Activated naive CD4-positive, alpha-beta T cell treated with Interleukin-2 at 50 U/mL for 16 hours (primary cell): ENCODE measurements at regions not wholly inside any gene's neighbourhood (a gene's known extent, or its start where the extent isn't known, plus 50 kb on each side); places are given as distances from the start of the nearest gene placed in this dataset.

Source experiments
- DNase-seq: peaks from one replicate; pipeline ENCODE4 v3.0.0-alpha.2; 2020

DNA sequence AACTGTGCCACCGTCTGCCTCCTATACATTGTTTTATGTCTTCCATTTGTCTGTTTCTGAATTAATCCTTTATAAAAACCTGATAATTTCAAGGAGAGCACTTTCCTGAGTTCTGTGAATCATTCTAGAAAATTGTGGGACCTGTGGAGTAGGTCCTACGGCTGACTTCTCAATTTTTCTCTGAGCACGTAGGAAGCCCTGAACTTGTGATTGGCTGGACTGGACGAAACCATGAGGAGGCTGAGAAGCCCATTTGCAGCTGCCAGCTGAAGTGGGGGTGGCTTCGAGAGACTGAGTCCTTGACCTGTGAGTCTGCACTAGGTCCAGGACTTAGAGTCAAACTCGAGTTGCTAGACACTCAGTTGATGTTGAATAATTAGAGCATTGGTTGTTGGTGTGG is 277.1 kb upstream of the NCAM2 start:
- no peak for DNase-seq

DNA sequence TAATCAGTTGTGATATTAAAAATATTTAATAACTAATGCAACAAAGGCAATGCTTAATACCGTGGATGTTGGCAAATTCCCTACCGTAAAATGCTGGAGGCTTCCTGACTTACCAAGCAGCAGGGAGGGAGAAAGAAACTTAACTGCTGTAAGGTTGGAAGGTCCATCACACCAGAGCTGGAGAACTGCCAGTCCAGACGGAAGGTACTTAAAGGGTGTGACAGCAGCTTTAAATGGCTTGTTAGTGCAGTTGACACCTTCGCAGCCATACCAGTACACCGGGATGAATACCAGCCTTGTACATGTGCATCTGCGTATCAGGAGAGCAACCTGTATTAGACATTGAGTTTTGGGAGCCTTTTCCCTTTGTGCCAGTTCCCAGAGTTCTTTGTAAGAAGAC is 269.5 kb upstream of the NCAM2 start:
- DNase-seq: no peak

DNA sequence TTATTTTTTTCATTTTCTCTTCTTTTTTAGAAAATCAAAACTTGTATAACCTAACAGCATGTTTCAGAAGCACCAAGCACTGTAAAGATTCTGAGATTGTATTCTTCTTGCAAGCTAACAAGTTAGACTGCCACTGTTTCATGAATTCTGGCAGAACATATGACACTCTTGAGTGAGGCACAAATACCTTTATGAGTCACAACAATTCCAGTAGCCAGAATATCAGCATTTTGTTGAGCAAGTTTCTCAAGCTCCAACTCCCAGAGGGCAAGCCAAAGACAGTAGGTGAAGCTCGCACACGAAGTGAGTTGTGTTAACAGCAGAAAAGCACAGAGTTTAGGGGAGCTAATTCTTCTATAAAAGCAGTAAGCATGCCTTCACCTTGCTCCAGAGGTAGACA is 268.8 kb upstream of the NCAM2 start:
- no peak for DNase-seq

DNA sequence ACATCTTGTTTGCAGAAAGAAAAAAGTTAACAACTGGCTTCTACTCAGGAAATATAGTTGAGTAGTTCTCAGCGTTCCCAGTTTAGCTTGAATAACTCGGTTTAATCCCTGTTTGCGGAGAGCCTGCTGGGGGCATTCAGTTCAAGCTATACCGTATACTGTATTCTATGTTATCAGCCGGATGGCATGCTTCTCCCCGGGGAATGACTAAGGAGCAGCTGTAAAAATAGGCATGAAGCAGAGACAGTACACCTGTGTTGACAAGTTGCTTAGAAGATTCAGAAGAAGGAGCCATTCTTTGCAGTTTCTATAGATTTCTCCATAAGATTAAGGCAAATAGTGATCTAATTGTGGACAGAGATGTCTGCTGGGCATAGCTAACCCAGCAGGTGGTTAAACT is 267.8 kb upstream of the NCAM2 start:
- DNase-seq: no peak

DNA sequence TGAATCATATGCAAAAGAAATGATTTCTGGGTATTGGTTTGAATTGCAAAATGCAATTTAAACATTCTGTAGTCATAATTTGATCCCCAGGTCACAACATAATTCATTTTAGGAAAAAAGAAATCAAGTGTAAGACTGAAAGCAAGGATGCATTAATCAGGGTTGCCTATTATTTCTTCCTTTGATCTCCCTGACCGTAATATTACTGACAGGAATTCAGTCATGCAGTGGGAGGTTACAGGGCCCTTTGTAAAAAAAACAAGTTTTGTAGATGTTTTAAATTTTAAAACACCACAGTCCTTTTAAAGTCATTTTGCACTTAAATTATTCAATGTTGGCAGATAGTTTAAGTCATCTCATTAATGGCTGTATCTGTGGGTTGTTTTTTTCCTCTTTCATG is 263.0 kb upstream of the NCAM2 start:
- DNase-seq: no peak

DNA sequence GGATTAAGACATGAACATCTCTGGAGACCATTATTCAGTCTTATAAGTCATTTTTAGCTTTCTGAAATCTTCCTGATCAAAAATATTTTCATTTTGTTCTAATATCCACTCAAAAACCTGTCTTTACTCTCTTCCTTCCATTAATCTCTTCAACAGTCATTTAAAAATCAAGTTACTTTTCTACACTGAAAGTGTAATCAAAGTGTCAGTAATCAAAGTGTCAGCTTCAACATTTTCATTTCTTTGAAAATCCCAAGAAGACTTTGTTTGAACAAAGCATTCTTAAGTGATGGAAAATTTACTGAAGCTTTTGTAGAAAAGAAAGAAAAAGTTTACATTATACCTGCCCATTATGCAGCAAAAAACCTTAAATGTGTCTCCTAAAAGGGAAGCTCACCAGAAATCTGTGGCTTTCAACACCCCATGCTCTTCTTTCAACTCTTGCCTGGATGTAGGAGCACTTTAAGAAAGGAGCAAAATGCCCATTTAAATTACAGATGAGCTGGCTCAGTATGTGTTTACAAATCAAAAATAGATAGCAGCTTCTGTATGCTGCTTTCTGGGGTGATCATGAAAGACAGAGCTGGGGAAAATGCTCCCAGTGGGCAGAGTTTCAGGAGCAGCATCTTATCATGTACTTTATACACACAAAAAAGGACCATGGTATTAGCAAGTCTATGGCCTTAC is 260.8 kb upstream of the NCAM2 start:
- no peak for DNase-seq

DNA sequence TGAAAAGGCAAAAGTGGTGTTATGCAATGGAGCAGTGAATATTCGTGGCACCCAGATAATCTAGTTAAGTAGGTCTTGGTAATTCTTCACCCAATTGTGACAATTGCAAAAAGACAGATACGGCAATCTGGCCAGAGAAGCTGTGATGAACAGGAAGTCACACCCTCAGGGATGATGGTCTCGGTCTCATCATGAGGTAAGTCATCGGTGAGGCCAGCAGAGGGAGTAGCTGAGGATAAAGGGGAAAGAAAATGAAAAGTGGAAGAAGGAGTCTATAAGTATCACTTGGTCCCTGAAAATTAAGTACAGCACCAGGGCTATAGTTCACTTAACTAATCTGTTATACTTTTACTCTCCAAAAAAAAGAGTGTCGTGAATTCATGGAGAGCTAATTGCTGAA is 258.8 kb upstream of the NCAM2 start:
- no peak for DNase-seq

DNA sequence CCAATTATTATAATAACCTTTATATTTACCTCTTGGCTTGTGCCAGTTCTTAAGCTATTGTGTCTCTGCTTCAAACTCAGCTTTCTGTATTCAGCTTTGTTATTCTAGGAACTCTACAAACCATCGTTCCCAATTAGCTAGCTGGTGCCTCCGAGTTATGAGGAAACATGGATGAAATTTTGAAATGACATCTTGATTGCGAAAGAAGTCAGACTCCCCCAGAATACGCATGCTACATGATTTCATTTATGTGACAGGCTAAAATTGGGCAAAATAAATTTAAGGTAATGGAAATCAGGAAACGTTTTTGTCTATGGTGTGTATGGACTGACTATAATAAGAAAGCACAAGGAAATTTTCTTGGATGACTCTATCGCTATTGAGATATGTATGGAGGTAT is 256.8 kb upstream of the NCAM2 start:
- no peak for DNase-seq

DNA sequence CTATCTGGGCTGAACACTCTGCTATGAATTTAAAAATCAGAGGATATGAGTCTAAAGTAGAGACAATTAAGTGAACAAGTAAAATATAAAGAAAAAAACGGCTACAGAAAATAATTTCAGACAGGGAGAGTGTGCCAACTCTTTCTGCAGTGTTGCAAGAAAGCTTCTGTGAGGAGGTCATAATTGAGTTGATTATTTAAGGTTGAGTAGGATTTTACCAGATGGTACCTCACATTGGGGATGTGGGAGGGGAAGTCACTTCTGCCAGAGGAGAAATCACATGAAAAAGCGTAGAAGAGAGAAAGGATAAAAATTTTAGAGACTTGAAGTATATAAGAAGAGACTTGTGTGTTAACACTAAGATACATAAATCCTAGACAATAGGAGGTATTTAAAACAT is 238.0 kb upstream of the NCAM2 start:
- DNase-seq: no peak

DNA sequence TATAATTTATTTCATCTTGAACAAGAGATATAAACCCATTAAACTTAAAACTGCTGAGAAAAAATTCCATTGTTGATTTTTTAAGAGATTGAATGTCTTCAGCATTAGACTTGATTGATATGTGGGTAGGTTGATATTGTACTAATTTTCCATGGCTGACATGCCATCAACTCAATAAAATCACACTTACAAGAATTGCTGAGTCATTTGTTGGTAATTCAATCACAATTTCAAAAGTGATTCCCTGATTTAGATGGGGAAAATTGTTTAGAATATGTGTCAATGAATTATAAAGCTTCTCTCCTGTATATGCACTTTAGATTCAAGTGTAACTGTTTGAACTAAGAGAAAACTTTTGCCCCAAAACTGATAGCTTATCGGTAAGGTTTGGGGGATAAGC is 223.5 kb upstream of the NCAM2 start:
- no peak for DNase-seq

DNA sequence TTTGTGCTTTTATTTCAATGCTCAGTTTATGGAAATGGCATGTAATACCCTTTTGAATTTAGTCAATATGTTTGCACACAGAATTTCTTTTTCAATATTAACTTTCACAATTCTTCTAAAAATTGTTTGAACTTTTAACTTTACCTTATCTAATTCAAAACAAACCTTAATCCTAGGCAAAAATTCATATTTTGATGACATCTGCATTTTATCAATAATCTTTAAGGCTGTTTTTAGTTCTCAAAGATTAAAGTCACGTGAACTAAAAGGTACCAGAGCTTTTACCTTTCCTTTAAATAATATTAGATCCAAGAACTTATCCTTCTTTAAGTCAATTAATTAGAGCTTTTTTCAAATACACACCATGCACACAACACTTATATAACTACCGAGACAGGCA is 218.9 kb upstream of the NCAM2 start:
- no peak for DNase-seq

DNA sequence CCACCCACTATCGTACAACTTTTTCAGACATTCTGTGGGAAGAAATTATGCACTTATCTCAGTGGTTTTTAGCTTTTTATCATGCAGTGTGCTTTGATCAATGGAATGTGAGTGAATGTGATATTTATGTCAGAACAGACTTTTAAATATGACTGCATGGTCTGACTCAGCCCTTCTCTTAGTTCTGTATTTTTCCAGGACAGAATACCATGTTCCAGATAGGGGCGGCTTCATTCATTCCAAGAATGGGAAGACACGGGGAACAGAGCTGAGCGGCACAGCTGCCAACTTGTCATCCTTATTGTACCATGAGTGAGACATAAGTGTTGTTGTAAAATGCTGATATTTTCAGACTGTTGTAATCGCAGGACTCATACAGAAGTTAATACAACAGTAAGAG is 214.6 kb upstream of the NCAM2 start:
- DNase-seq: no peak

DNA sequence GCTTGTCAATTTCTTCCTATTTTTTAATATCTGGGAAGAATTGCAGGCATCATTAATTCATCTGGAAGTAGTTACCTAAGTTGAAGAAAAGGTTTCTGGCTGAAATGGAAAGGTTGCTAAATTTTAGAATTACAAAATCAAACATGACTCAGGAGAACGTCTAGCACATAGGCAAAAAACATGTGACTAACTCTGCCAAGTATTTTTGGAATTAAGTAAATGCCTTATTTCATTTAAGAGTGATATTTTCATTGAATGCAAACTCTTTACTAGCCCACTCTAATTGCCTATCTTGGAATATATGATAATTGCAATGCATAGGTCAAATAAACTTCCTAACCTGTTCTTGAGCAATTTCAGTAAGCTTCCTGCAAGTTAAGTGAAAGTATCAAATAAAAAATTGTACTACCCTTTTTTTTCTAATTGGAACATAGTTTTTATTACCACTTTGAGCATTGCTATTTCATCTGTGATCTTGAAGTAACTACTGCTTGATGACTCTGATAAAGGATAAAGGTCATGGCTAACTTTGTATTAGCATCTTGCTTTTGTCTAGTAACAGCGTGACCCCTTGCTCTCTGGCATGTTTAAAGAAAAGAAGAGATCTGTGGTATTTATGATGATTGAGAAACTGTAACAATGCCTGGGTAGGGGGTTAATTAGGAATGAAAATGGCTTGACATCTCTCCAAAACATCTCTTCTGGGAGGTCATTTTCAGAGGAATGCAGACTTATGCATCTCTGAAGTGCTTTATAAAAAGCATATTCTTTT is 208.3 kb upstream of the NCAM2 start:
- no peak for DNase-seq

DNA sequence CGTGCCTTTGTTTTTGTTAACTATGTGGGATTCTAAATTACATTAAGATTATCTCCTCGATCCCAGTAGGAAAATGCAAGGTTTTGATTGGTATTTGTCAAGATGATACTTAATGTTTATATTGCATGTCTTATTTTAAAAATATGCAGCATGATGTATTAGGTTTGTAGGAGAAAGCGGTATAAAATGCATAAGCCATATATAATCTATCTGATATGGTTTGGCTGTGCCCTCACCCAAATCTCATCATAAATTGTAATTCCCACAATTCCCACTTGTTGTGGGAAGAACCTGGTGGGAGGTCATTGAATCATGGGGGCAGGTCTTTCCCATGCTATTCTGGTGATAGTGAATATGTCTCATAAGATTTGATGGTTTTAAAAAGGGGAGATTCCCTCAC is 198.1 kb upstream of the NCAM2 start:
- no peak for DNase-seq

DNA sequence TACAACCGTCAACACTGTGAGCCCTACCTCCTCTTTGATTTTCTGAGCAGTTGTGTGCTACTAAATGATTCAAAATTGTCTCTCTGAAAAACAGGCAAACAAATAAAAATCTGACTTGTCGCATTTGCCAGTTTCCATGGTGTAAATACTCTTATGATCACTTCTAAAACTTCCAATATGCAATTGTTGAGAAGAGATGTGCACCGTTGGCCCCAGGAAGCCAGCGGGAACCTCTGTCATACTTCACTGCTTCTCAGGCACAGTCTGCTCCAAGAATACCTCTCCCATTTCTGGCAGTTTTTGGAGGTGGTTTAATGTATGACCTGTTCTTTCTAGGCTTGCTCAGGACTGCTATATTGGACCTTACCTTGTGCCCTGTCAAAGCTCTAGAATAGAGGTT is 196.0 kb upstream of the NCAM2 start:
- no peak for DNase-seq

DNA sequence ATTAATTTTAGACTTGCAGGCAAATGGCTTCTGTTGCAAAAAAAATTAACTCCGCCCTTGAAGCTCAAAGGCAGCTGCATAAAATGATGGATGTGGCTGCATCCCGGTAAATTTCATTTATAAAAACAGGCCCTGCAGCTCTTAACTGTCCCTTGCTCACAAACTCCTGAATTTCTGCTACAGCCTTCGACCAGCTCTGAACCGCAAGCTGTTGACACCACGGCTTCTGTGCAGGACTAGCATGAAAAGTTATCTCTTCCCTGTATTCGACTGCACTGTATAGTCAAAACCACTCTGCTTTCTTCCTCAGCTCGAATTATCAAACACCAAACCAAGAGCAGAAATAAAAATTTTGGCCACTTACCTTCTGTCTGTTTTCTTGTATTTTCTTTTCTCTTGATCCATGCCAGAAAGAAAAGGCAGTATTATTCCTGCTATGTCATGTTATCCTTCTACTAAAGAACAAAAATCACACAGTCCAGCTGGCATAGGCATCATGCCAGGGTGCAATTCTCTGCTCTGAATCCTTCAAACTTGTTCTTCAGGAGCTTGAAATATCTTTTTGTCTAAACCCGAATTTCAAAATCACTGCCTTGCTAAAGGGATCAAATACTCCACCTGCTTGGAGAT is 195.5 kb upstream of the NCAM2 start:
- DNase-seq: no peak

DNA sequence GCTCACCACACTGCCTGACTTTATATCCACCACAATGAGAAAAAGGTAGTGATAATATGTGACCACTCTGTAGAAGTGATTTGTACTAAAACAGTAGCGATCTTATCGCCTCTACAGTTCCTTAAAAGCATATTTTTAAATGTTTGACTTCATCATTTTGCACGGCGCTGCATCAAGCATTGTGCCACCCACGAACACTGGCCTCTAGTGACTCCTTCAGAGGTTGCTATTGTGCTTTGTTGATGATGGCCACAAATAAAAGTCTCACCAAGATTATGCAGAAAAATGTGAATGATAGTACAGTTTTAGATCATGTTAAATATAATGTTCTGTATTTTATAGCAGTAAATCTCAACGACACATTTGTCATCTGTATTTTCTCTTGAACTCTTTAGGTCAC is 186.5 kb upstream of the NCAM2 start:
- no peak for DNase-seq

DNA sequence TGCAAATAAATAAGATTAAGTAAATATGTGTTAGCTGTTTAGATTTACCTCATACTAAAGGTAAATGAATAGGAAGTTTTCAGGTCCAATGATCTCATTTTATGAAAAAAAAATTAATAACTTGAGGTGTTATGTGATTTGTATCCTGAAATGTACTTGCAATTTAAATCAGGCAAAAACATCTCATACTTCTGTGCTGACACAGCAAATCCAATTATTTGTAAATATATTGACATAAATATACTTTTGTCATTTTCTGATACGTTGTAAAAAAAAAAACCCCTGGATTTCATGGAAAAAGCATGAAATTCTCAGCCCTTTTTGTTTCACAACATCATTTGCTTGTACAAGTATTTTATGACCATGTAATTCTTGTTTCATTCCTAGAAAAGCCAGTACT is 184.1 kb upstream of the NCAM2 start:
- no peak for DNase-seq

DNA sequence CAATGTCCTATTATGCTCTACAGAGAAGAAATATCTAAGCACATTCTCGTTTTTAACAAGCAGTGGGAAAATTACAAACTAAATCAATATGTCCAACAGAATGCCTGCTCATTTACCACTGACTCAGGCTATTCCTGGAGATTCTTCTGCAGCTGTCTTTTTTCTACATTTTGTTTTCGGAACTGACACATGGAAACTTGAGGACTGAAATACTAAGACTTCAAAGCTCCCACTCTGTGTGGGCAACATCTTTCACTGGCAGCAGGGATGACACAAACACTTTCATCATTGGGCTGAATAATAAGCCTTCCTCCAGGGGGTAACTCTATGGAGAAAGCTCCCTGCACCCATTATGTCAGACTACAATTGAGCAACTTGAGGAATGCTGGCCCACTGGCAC is 175.5 kb upstream of the NCAM2 start:
- DNase-seq: no peak

DNA sequence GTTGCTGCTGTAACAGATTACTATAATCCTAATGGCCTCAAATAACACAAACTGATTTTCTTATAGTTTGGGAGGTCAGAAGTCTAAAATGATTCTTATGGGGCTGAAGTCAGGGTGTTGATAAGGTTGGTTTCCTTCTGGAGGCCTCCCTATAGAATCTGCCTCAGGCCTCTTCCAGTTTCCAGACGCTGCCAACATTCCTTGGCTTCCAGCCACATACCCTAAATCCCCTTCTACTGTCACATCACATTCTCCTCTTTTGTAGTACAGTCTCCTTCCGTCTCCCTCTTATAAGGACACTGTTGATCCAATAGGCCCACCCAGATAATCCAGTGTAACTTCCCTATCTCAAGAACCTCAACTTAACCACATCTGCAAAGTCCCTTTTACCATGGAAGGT is 145.3 kb upstream of the NCAM2 start:
- no peak for DNase-seq

DNA sequence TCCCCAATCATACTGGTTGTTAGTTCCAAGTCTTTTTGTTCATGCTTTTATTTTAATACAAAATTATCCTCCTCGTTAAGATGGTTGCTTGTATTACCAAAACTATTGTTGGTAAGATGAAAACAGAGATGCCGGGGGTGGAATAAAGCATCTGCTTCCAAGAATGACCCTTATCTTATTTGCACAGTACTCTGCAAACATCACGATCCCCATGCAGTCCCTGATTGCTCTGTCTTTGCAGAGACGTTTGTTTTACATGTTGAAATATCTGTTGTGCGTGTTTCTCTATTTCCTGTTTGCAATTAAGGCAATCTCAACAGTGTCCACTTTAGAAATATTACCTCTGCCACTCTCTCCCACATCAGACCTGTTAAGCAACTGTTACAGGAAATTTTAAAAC is 141.3 kb upstream of the NCAM2 start:
- DNase-seq: no peak

DNA sequence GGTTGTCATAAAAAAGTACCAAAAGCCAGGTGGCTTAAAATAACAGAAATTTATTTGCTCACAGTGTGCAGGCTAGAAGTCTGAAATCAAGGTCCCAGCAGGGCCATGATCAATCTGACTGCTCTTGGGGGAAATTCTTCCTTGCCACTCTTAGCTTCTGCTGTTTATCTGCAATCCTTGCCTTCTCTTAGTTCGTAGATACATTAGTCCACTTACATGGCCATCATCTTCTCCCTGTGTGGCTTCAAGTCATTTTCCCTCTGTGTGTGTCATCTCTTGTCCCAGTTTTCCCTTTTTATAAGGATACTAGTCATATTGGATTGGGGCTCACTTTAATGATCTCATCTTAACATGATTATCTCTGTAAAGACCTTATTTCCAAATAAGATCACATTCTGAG is 124.0 kb upstream of the NCAM2 start:
- no peak for DNase-seq

DNA sequence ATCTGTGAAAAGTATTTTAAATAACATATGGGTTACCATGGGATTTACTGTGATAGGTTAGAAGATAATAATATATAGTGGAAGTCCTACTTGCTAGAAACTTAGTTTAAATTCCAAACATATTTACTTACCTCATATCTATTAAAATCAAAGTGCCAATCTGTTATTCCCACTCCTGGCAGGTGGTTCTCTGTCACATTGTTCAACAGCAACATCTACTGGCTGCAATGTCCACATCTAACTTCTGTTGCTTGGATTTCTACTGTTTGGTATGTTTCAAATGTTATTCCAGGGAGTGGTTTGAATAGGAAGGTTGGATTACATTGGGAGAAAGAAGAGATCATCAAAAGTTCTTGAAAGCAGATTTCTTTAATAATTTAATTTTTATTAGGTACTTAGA is 122.5 kb upstream of the NCAM2 start:
- no peak for DNase-seq

DNA sequence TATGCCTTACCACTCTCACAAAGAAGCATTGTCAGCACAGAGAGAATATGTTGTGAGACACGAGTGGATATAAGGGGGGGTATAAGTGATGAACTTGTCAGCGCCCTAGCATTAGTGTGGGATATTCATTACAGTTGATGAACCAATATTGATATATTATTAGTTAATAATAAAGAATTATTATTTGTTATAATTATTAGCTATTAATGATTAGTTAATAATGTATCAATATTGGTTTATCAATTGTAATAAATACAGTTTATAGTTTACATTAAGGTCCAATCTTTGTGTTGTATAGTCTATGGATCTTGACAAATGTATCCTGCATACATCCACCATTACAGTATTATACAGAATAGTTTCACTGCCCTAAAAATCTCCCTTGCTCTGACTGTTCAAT is 120.2 kb upstream of the NCAM2 start:
- no peak for DNase-seq
